ENCODE measurements at regions not wholly inside any gene's neighbourhood (a gene's known extent, or its start where the extent isn't known, plus 50 kb on each side); places are given as distances from the start of the nearest gene placed in this dataset.
"Not testable (repeated sequence)": the region's sequence is repeated elsewhere in the genome, so short reads cannot be mapped to it uniquely, and the experiment has no call there.

- no peak for DNase-seq (ENCODE audit: low spot score)
- Histone ChIP-seq H3K4me3 (no peak overlapping the region), H3K27ac (no peak overlapping the region)
- TF ChIP-seq CTCF (IDR thresholded peaks at IDR 0.05) = no peak
Measured at GRCh38 chr3:94647131-94647530, 584.3 kb downstream of the NSUN3 start.

GRCh38 chr3:94648270-94649180 lies 585.7 kb downstream of the NSUN3 start:
- not testable (repeated sequence) for H3K27ac ChIP-seq; DNase-seq (ENCODE audit: low spot score); H3K4me3 ChIP-seq

- no peak overlapping the region for H3K4me3 ChIP-seq
- no peak overlapping the region for H3K27ac ChIP-seq
- no peak for DNase-seq (ENCODE audit: low spot score)
- TF ChIP-seq CTCF (IDR thresholded peaks at IDR 0.05) = no peak
Measured at GRCh38 chr3:94654096-94654495, 591.2 kb downstream of the NSUN3 start.

- TF ChIP-seq CTCF (IDR thresholded peaks at IDR 0.05) = no peak
Measured at GRCh38 chr3:94665922-94666321, 603.1 kb downstream of the NSUN3 start.

GRCh38 chr3:94671078-94671477 lies 608.2 kb downstream of the NSUN3 start:
- DNase-seq (ENCODE audit: low spot score) = no peak
- no peak for TF ChIP-seq CTCF (IDR thresholded peaks at IDR 0.05)
- Histone ChIP-seq H3K4me3 (no peak overlapping the region), H3K27ac (no peak overlapping the region)

More at GRCh38 chr3:94665922-94666321, 603.1 kb downstream of the NSUN3 start:
- no peak overlapping the region for H3K27ac ChIP-seq
- DNase-seq (ENCODE audit: low spot score) = no peak
- H3K4me3 ChIP-seq = no peak overlapping the region

GRCh38 chr3:94673876-94674275 lies 611.0 kb downstream of the NSUN3 start:
- DNase-seq (ENCODE audit: low spot score) = no peak
- TF ChIP-seq CTCF (IDR thresholded peaks at IDR 0.05) = no peak
- Histone ChIP-seq H3K4me3 (no peak overlapping the region), H3K27ac (no peak overlapping the region)

GRCh38 chr3:94686208-94686607 lies 623.3 kb downstream of the NSUN3 start:
- Histone ChIP-seq H3K27ac (no peak overlapping the region), H3K4me3 (no peak overlapping the region)
- no peak for TF ChIP-seq CTCF (IDR thresholded peaks at IDR 0.05)
- no peak for DNase-seq (ENCODE audit: low spot score)

Measured in coronary artery (tissue), 2 donors.